HepG2 (cell line): ENCODE measurements at regions not wholly inside any gene's neighbourhood (a gene's known extent, or its start where the extent isn't known, plus 50 kb on each side); places are given as distances from the start of the nearest gene placed in this dataset.

Experiments
- ATAC-seq: fragments of 200-7000 bp; cut with Tn5 transposase; 3 replicates; pipeline ENCODE4 v1.9.1; 2020; ENCODE audit warnings: mild to moderate bottlenecking, moderate library complexity
- BruUV-seq: library from RNA; stranded (reverse); fragments of 400-500 nt; replicated peaks from 2 replicates; lab custom pipeline; 2021; lab: Mats Ljungman, UMichigan
- CTCF ChIA-PET: fragments of 300-600 bp; formaldehyde crosslinking; extraction: SDS; loops from one replicate; lab custom pipeline; 2021; ENCODE audit warnings: low total read pairs, inconsistent platforms, low intra/inter-chr PET ratio; lab: Yijun Ruan, JAX
- POLR2A ChIA-PET: fragments of 350-600 bp; sonication (Branson Sonifier 250); formaldehyde crosslinking; loops from one replicate; lab custom pipeline; 2020; ENCODE audit warnings: antibody characterized with exemption, inconsistent platforms; lab: Yijun Ruan, JAX
- DNase-seq: peaks from one replicate; pipeline ENCODE4 v3.0.0-alpha.2; 2015; ENCODE audit warnings: low spot score
- FAIRE-seq: peaks from 3 replicates; lab custom pipeline; 2011; peaks lifted over from hg19 to GRCh38; lab: Jason Lieb, UNC
- H2AFZ ChIP-seq: one replicate; pipeline ENCODE4 v1.6.1; 2011; ENCODE audit warnings: low read length, inconsistent platforms
- H3K27ac ChIP-seq: fragments of 300-600 bp; 3 replicates; pipeline ENCODE4 v1.8.0; 2011; ENCODE audit warnings: mixed run types, mild to moderate bottlenecking, mixed read lengths, low read length, inconsistent platforms; ENCODE audit not compliant: insufficient read depth; ENCODE audit errors: extremely low read length
- H3K27me3 ChIP-seq, 2 experiments: fragments of 200-600 bp in 1 of 2; 2 replicates in 1 of 2; 3 replicates in 1 of 2; pipeline versions ENCODE4 v1.6.0 to v1.8.0; 2011; ENCODE audit warnings: low read length in 2 of 2, mild to moderate bottlenecking in 2 of 2, moderate library complexity in 2 of 2, inconsistent platforms in 1 of 2; ENCODE audit not compliant: insufficient read depth in 2 of 2, control insufficient read depth in 1 of 2
- H3K36me3 ChIP-seq, 2 experiments: fragments of 200-600 bp in 1 of 2; replicated peaks in 1 of 2; 2 replicates in 1 of 2; 3 replicates in 1 of 2; pipeline versions ENCODE4 v1.5.1 to v1.8.0; 2011; ENCODE audit warnings: low read length in 2 of 2, inconsistent platforms in 1 of 2; ENCODE audit not compliant: insufficient read depth in 2 of 2, control insufficient read depth in 1 of 2
- H3K4me1 ChIP-seq: 2 replicates; pipeline ENCODE4 v1.5.1; 2012; ENCODE audit warnings: low read length, inconsistent platforms; ENCODE audit not compliant: insufficient read depth
- H3K4me2 ChIP-seq: 2 replicates; pipeline ENCODE4 v1.6.0; 2011; ENCODE audit warnings: low read depth, low read length, inconsistent platforms
- H3K4me3 ChIP-seq, 3 experiments: fragments of 200-600 bp in 1 of 3; sonication (generic), shearing (Covaris generic) in 1 of 3; replicated peaks in 1 of 3; 2 replicates each; pipeline ENCODE4 v1.5.1; 2011 to 2016; ENCODE audit warnings: low read length in 3 of 3, inconsistent platforms in 2 of 3, low read depth in 2 of 3, mild to moderate bottlenecking in 2 of 3, control low read depth in 1 of 3, mixed read lengths in 1 of 3; ENCODE audit not compliant: insufficient read depth in 1 of 3
- H3K79me2 ChIP-seq: one replicate; pipeline ENCODE4 v1.6.1; 2011; ENCODE audit warnings: low read length, inconsistent platforms; ENCODE audit not compliant: insufficient read depth
- H3K9ac ChIP-seq: 2 replicates; pipeline ENCODE4 v1.6.0; 2011; ENCODE audit warnings: mild to moderate bottlenecking, low read depth, low read length, inconsistent platforms; ENCODE audit not compliant: insufficient read depth
- H3K9me3 ChIP-seq: 2 replicates; pipeline ENCODE4 v1.5.1; 2012; ENCODE audit warnings: mild to moderate bottlenecking, low read length
- H4K20me1 ChIP-seq: 2 replicates; pipeline ENCODE4 v1.6.0; 2011; ENCODE audit warnings: inconsistent platforms, mild to moderate bottlenecking, low read length, moderate library complexity; ENCODE audit not compliant: insufficient read depth
- BCL3 ChIP-seq: sonication (generic); formaldehyde crosslinking; IDR thresholded peaks from 2 replicates; pipeline ENCODE4 v1.5.1; 2020; ENCODE audit warnings: mild to moderate bottlenecking, missing genetic modification reagents, moderate library complexity
- CEBPB ChIP-seq: IDR thresholded peaks from 2 replicates; pipeline ENCODE4 v1.6.1; 2011; ENCODE audit warnings: low read depth, low read length, improper control_type of control experiment, borderline replicate concordance
- FOXC1 ChIP-seq: sonication (generic); formaldehyde crosslinking; IDR thresholded peaks from 2 replicates; pipeline ENCODE4 v1.8.0; 2022; ENCODE audit warnings: mild to moderate bottlenecking, missing genetic modification reagents, borderline replicate concordance
- GATAD2A ChIP-seq: IDR thresholded peaks from 2 replicates; pipeline ENCODE4 v1.6.1; 2016
- HMGA1 ChIP-seq: sonication (generic); formaldehyde crosslinking; conservative IDR thresholded peaks from 2 replicates; pipeline ENCODE4 v1.4.0; 2020; ENCODE audit warnings: missing genetic modification reagents
- MXD1 ChIP-seq: sonication (generic); formaldehyde crosslinking; IDR thresholded peaks from 2 replicates; pipeline ENCODE4 v1.4.0; 2020; ENCODE audit warnings: mild to moderate bottlenecking, missing genetic modification reagents
- NCOA1 ChIP-seq: sonication (generic); formaldehyde crosslinking; IDR thresholded peaks from 2 replicates; pipeline ENCODE4 v1.9.0; 2021; ENCODE audit warnings: missing genetic modification reagents
- PCBP1 ChIP-seq: fragments of 200-400 bp; formaldehyde crosslinking; IDR thresholded peaks from 2 replicates; pipeline ENCODE4 v1.6.1; 2017; ENCODE audit warnings: mild to moderate bottlenecking, low read depth, low read length, borderline replicate concordance
- POLR2A ChIP-seq, 2 experiments: IDR thresholded peaks; 2 replicates each; pipeline ENCODE4 v1.6.1; 2011; ENCODE audit warnings: low read depth in 2 of 2, low read length in 2 of 2, mild to moderate bottlenecking in 1 of 2, moderate library complexity in 1 of 2; ENCODE audit not compliant: insufficient read depth in 1 of 2
- PREB ChIP-seq: sonication (generic); formaldehyde crosslinking; IDR thresholded peaks from 2 replicates; pipeline ENCODE4 v1.4.0; 2020; ENCODE audit warnings: missing genetic modification reagents
- RAD51 ChIP-seq: fragments of 450-650 bp; IDR thresholded peaks from 2 replicates; pipeline ENCODE4 v1.6.1; 2016; ENCODE audit warnings: borderline replicate concordance
- TGIF2 ChIP-seq: IDR thresholded peaks from 2 replicates; pipeline ENCODE4 v1.6.1; 2016; ENCODE audit warnings: control low read depth, missing compliant biosample characterization
- ZBTB8A ChIP-seq: sonication (generic); formaldehyde crosslinking; IDR thresholded peaks from 2 replicates; pipeline ENCODE4 v1.4.0; 2020; ENCODE audit warnings: mild to moderate bottlenecking, low read depth, missing genetic modification reagents, borderline replicate concordance
- ZNF564 ChIP-seq: sonication (generic); formaldehyde crosslinking; IDR thresholded peaks from 2 replicates; pipeline ENCODE4 v1.8.1; 2023; ENCODE audit warnings: mild to moderate bottlenecking, missing genetic modification reagents
- ZNF644 ChIP-seq: IDR thresholded peaks from 2 replicates; pipeline ENCODE4 v1.6.1; 2016; ENCODE audit warnings: low read depth
- ZNF713 ChIP-seq: sonication (generic); formaldehyde crosslinking; IDR thresholded peaks from 2 replicates; pipeline ENCODE4 v1.4.0; 2020; ENCODE audit warnings: mild to moderate bottlenecking, missing genetic modification reagents
- ZNF782 ChIP-seq: sonication (generic); formaldehyde crosslinking; IDR thresholded peaks from 2 replicates; pipeline ENCODE4 v1.4.0; 2020; ENCODE audit warnings: missing genetic modification reagents, mild to moderate bottlenecking, borderline replicate concordance
- ZNF790 ChIP-seq: sonication (generic); formaldehyde crosslinking; IDR thresholded peaks from 2 replicates; pipeline ENCODE4 v1.8.0; 2022; ENCODE audit warnings: missing genetic modification reagents, mild to moderate bottlenecking, borderline replicate concordance
- WGBS: methylation state at CpG from one replicate; pipeline ENCODE4 v1.1.6; 2017; ENCODE audit warnings: low lambda C conversion rate; 5-methylcytosine and 5-hydroxymethylcytosine counted together
- in situ Hi-C: cut with HindIII; loops from 2 replicates; pipeline ENCODE4 v1.10.0; 2017; ENCODE audit warnings: low pct_unique_long_range_greater_than_20kb; ENCODE audit not compliant: extremely low pct_ligation_motif_present
- intact Hi-C: fragments of 100-400 bp; cut with micrococcal nuclease; formaldehyde crosslinking; loops from one replicate; pipeline ENCODE4 v1.10.0; 2022; ENCODE audit not compliant: unreplicated experiment
- TF ChIP-seq, protein P1 (sequence below), 2 experiments: IDR thresholded peaks; 2 replicates each; pipeline ENCODE4 v1.6.1; 2011 to 2012; ENCODE audit warnings: low read length in 2 of 2, borderline replicate concordance in 1 of 2, low read depth in 1 of 2, mild to moderate bottlenecking in 1 of 2, moderate library complexity in 1 of 2

DNA sequence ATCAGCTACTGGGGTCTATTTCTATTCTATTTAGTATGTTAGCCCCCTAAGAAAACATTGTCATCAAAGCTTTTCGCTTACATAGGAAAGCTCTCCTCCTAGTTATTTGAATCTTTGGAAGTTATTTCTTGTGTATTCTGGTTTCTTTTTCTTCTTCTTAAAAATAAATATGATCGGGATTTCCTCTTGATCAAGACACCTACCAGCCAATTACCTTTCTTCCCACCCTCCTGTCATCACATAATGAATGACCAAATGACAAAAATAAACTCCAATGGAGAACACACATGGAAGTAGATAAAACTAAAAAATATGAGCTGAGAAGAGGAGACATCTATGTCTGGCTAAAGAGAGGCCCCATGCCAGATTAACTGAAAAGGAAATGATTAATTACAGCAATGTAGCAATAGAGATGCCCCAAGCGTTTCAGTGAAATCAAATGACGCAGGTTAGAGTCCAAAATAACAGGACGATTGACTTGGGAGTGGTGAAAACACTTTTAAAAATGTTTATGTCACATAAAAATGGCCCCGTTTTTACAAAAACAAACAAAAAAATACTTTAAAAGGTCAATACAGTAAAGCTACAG, 59.5 kb upstream of the PCSK1 start (continued):
- TF ChIP-seq, protein P1, sequence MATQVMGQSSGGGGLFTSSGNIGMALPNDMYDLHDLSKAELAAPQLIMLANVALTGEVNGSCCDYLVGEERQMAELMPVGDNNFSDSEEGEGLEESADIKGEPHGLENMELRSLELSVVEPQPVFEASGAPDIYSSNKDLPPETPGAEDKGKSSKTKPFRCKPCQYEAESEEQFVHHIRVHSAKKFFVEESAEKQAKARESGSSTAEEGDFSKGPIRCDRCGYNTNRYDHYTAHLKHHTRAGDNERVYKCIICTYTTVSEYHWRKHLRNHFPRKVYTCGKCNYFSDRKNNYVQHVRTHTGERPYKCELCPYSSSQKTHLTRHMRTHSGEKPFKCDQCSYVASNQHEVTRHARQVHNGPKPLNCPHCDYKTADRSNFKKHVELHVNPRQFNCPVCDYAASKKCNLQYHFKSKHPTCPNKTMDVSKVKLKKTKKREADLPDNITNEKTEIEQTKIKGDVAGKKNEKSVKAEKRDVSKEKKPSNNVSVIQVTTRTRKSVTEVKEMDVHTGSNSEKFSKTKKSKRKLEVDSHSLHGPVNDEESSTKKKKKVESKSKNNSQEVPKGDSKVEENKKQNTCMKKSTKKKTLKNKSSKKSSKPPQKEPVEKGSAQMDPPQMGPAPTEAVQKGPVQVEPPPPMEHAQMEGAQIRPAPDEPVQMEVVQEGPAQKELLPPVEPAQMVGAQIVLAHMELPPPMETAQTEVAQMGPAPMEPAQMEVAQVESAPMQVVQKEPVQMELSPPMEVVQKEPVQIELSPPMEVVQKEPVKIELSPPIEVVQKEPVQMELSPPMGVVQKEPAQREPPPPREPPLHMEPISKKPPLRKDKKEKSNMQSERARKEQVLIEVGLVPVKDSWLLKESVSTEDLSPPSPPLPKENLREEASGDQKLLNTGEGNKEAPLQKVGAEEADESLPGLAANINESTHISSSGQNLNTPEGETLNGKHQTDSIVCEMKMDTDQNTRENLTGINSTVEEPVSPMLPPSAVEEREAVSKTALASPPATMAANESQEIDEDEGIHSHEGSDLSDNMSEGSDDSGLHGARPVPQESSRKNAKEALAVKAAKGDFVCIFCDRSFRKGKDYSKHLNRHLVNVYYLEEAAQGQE (IDR thresholded peaks at IDR 0.05; ENCODE audit: borderline replicate concordance in 1 of 2, low read depth in 1 of 2, low read length in 2 of 2), result no peak
- no peak for TF ChIP-seq GATAD2A
- no peak for TF ChIP-seq PREB (CRISPR knock-in tag)
- no peak for TF ChIP-seq ZNF644 (CRISPR knock-in tag)
- no peak for TF ChIP-seq ZNF790 (CRISPR knock-in tag)
- no peak for TF ChIP-seq PCBP1
- TF ChIP-seq TGIF2 (CRISPR knock-in tag), result no peak
- no peak for TF ChIP-seq ZNF782 (CRISPR knock-in tag)
- no peak for TF ChIP-seq POLR2A (IDR thresholded peaks at IDR 0.05; ENCODE audit: insufficient read depth in 1 of 2, low read depth in 2 of 2, low read length in 2 of 2)

DNA sequence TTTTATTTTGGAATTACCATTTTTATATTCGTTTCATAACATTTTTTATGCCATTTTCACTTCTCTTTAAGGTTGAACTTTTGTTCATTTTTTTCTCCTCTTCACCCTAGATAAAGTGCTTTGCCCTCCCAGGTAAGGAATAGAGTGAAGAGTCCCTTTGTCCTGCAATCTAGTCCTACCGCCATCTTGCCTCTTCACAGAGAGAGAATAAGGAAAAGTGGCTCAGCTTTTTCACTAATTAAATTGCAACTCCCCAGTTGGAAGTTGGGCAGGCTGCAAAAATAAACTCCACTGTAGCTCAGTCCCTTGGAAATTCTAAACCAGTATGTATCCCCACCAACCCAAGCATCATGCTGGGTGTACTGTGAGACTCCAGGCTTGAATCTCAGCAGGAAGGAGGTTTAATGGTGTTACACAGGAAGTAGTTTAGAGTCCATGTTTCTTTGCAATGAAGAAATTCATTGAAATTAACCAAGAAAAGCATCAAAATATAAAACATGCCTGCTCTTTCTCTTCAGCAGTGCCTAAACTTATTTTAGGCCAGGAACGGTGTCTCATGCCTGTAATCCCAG, 60.3 kb upstream of the PCSK1 start:
- Histone ChIP-seq H3K27me3 (no peaks in the 10 kb centered on the region), H3K4me2 (no peak overlapping the region), H3K4me3 (no peak overlapping the region), H3K27ac (no peak overlapping the region), H3K9me3 (no peaks in the 10 kb centered on the region), H3K4me1 (no peaks in the 10 kb centered on the region), H3K79me2 (no peaks in the 10 kb centered on the region), H2AFZ (no peak overlapping the region), H4K20me1 (no peaks in the 10 kb centered on the region), H3K9ac (no peak overlapping the region), H3K36me3 (no peaks in the 10 kb centered on the region)
- ChIA-PET CTCF (no interaction called here), POLR2A (no interaction called here)
- DNase-seq (no peak), ATAC-seq (no peak), FAIRE-seq (no peak)
- BruUV-seq, result no TSS peak
- in situ Hi-C loops, result no loop called here
- WGBS, result 31% methylated on average over 3 of the region's 3 CpGs
- intact Hi-C loops, result no loop called here
- TF ChIP-seq RAD51, result no peak
- no peak for TF ChIP-seq HMGA1 (CRISPR knock-in tag)
- no peak for TF ChIP-seq BCL3 (CRISPR knock-in tag)
- no peak for TF ChIP-seq ZNF564 (CRISPR knock-in tag)
- no peak for TF ChIP-seq CEBPB
- no peak for TF ChIP-seq ZBTB8A (CRISPR knock-in tag)
- no peak for TF ChIP-seq FOXC1
- TF ChIP-seq ZNF713 (CRISPR knock-in tag), result no peak
- no peak for TF ChIP-seq NCOA1 (CRISPR knock-in tag)
- TF ChIP-seq MXD1, result no peak
